A549 (cell line): ENCODE measurements at regions not wholly inside any gene's neighbourhood (a gene's known extent, or its start where the extent isn't known, plus 50 kb on each side); places are given as distances from the start of the nearest gene placed in this dataset.
A peak's percentile ranks its signal among the peaks of the same experiment; 100 is the strongest.

Experiments
- ATAC-seq, 2 experiments: fragments of 200-7000 bp in 1 of 2; fragments of >200 bp in 1 of 2; cut with Nextera tagmentation in 1 of 2; cut with Tn5 transposase in 1 of 2; 3 replicates each; pipeline versions ENCODE4 v1.8.0 to v1.9.1; 2018 to 2020; ENCODE audit warnings: mild to moderate bottlenecking in 1 of 2, moderate library complexity in 1 of 2
- CTCF ChIA-PET: fragments of 300-600 bp; sonication (Branson Sonifier 250); formaldehyde crosslinking; extraction: SDS; loops from one replicate; lab custom pipeline; 2021; ENCODE audit warnings: antibody characterized with exemption, inconsistent platforms; lab: Yijun Ruan, JAX
- POLR2A ChIA-PET: fragments of 350-600 bp; formaldehyde crosslinking; extraction: SDS; loops from one replicate; lab custom pipeline; 2021; ENCODE audit warnings: antibody characterized with exemption, inconsistent platforms; lab: Yijun Ruan, JAX
- DNase-seq, 2 experiments: peaks; one replicate each; pipeline versions ENCODE4 v3.0.0 to v3.0.0-alpha.2; 2011 to 2016; ENCODE audit warnings: low read depth in 1 of 2, low spot score in 1 of 2
- FAIRE-seq: peaks from 2 replicates; lab custom pipeline; 2011; peaks lifted over from hg19 to GRCh38; lab: Jason Lieb, UNC
- H3K27ac ChIP-seq, 2 experiments: fragments of >200 bp; sonication (Bioruptor Twin); formaldehyde crosslinking; 3 replicates each; pipeline ENCODE4 v1.5.1; 2016 to 2017
- H3K4me1 ChIP-seq: fragments of >200 bp; sonication (Bioruptor Twin); formaldehyde crosslinking; 3 replicates; pipeline ENCODE4 v1.6.1; 2016
- H3K4me2 ChIP-seq: fragments of >200 bp; sonication (Bioruptor Twin); formaldehyde crosslinking; 3 replicates; pipeline ENCODE4 v1.6.1; 2016
- H3K4me3 ChIP-seq: fragments of >200 bp; sonication (Bioruptor Twin); formaldehyde crosslinking; 3 replicates; pipeline ENCODE4 v1.5.1; 2016
- H3K9me3 ChIP-seq: fragments of >200 bp; sonication (Bioruptor Twin); formaldehyde crosslinking; 3 replicates; pipeline ENCODE4 v1.6.1; 2016
- BHLHE40 ChIP-seq: IDR thresholded peaks from 2 replicates; pipeline ENCODE4 v1.6.1; 2012; ENCODE audit warnings: low read depth, low read length, inconsistent platforms
- CBX8 ChIP-seq: fragments of 200-600 bp; sonication (generic); IDR thresholded peaks from 2 replicates; pipeline ENCODE4 v1.6.1; 2016
- CEBPB ChIP-seq, 2 experiments: fragments of >200 bp in 1 of 2; sonication (Bioruptor Twin) in 1 of 2; formaldehyde crosslinking in 1 of 2; IDR thresholded peaks; 2 replicates each; pipeline ENCODE4 v1.6.1; 2012 to 2016
- ESRRA ChIP-seq: fragments of 150-350 bp; IDR thresholded peaks from 2 replicates; pipeline ENCODE4 v1.6.1; 2014; ENCODE audit warnings: mild to moderate bottlenecking, low read length, borderline replicate concordance
- FOXS1 ChIP-seq: fragments of 250-450 bp; sonication (Bioruptor Pico); IDR thresholded peaks from 2 replicates; pipeline ENCODE4 v1.5.0; 2020; ENCODE audit warnings: mild to moderate bottlenecking, moderate library complexity
- HDAC2 ChIP-seq: fragments of 200-600 bp; sonication (generic); IDR thresholded peaks from 2 replicates; pipeline ENCODE4 v1.6.1; 2016
- HOXB5 ChIP-seq: fragments of 250-450 bp; sonication (Bioruptor Pico); IDR thresholded peaks from 2 replicates; pipeline ENCODE4 v1.5.0; 2020; ENCODE audit warnings: mild to moderate bottlenecking, moderate library complexity
- JUN ChIP-seq, 2 experiments: fragments of >200 bp; sonication (Bioruptor Twin); formaldehyde crosslinking; IDR thresholded peaks; 2 replicates in 1 of 2; 3 replicates in 1 of 2; pipeline ENCODE4 v1.6.1; 2016 to 2017
- JUNB ChIP-seq: fragments of >200 bp; sonication (Bioruptor Twin); formaldehyde crosslinking; IDR thresholded peaks from 2 replicates; pipeline ENCODE4 v1.6.1; 2016
- KDM1A ChIP-seq: fragments of 200-600 bp; sonication (generic); IDR thresholded peaks from 2 replicates; pipeline ENCODE4 v1.6.1; 2016; ENCODE audit warnings: low read depth, mild to moderate bottlenecking
- KDM5A ChIP-seq: fragments of 200-600 bp; sonication (generic); IDR thresholded peaks from 2 replicates; pipeline ENCODE4 v1.6.1; 2016; ENCODE audit warnings: antibody characterized with exemption, mild to moderate bottlenecking
- MAX ChIP-seq: IDR thresholded peaks from 2 replicates; pipeline ENCODE4 v1.6.1; 2012
- MAZ ChIP-seq: fragments of 150-350 bp; IDR thresholded peaks from 2 replicates; pipeline ENCODE4 v1.6.1; 2014; ENCODE audit warnings: antibody characterized with exemption, low read depth, low read length, borderline replicate concordance
- NPAS2 ChIP-seq: fragments of 250-450 bp; sonication (Bioruptor Pico); IDR thresholded peaks from 2 replicates; pipeline ENCODE4 v1.8.0; 2022; ENCODE audit warnings: mild to moderate bottlenecking, moderate library complexity, borderline replicate concordance
- POLR2AphosphoS2 ChIP-seq: conservative IDR thresholded peaks from 2 replicates; pipeline ENCODE4 v1.6.1; 2012; ENCODE audit warnings: low read length, improper control_type of control experiment, inconsistent platforms
- RAD21 ChIP-seq, 2 experiments: fragments of >200 bp in 1 of 2; sonication (Bioruptor Twin) in 1 of 2; formaldehyde crosslinking in 1 of 2; IDR thresholded peaks in 1 of 2; conservative IDR thresholded peaks in 1 of 2; 2 replicates in 1 of 2; 3 replicates in 1 of 2; pipeline ENCODE4 v1.6.1; 2012 to 2018; ENCODE audit warnings: inconsistent platforms in 1 of 2
- RARB ChIP-seq: fragments of 250-450 bp; sonication (Bioruptor Pico); IDR thresholded peaks from 2 replicates; pipeline ENCODE4 v1.8.0; 2021; ENCODE audit warnings: mild to moderate bottlenecking, moderate library complexity
- RCOR1 ChIP-seq: fragments of 150-350 bp; IDR thresholded peaks from 2 replicates; pipeline ENCODE4 v1.6.1; 2014; ENCODE audit warnings: antibody characterized with exemption, low read length, low read depth
- RFX5 ChIP-seq: fragments of 450-650 bp; IDR thresholded peaks from 2 replicates; pipeline ENCODE4 v1.7.1; 2014; ENCODE audit warnings: antibody characterized with exemption, mild to moderate bottlenecking, moderate library complexity
- SREBF2 ChIP-seq: fragments of 450-650 bp; IDR thresholded peaks from 2 replicates; pipeline ENCODE4 v1.6.1; 2014; ENCODE audit warnings: mild to moderate bottlenecking, moderate library complexity
- TP53 ChIP-seq: fragments of 250-450 bp; sonication (Bioruptor Pico); IDR thresholded peaks from 2 replicates; pipeline ENCODE4 v1.5.0; 2021; ENCODE audit warnings: mild to moderate bottlenecking, moderate library complexity
- ZNF302 ChIP-seq: fragments of 250-450 bp; sonication (Bioruptor Pico); IDR thresholded peaks from 2 replicates; pipeline ENCODE4 v1.9.0; 2021; ENCODE audit warnings: inconsistent platforms, mild to moderate bottlenecking, moderate library complexity
- WGBS: methylation state at CpG from one replicate; pipeline ENCODE4 v1.1.6; 2017; ENCODE audit errors: missing lambda C conversion rate; 5-methylcytosine and 5-hydroxymethylcytosine counted together
- TF ChIP-seq, protein P1 (sequence below): fragments of 250-450 bp; sonication (Bioruptor Pico); IDR thresholded peaks from 2 replicates; pipeline ENCODE4 v1.5.0; 2020; ENCODE audit warnings: low read depth, mild to moderate bottlenecking, moderate library complexity
- TF ChIP-seq, protein P2 (sequence below): IDR thresholded peaks from 2 replicates; pipeline ENCODE4 v1.6.1; 2012; ENCODE audit warnings: low read depth, borderline replicate concordance
- TF ChIP-seq, protein P3 (sequence below): fragments of >200 bp; sonication (Bioruptor Twin); formaldehyde crosslinking; IDR thresholded peaks from 2 replicates; pipeline ENCODE4 v1.6.1; 2016

DNA sequence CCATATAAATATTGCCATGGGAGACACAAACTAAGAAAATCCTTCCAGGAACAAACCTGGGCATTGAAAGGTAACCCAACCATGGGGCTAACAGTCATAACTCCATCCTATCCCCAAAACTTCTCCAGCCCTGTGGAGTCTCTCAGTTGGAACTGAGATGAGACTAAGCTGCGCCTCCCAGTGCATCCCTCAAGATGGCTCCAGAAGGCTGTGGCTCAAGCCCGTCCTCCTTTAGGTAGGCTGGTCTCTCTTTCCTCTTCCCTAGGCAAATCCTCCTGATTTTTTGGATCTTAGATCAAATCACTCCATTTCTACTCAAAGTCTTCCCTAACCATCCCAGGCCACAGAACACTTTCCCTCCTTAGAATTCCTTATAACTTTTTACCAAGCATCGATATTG is 364.3 kb upstream of the CCDC196 start:
- TF ChIP-seq RAD21 (conservative IDR thresholded peaks at IDR 0.05 in 1 of 2, IDR thresholded peaks at IDR 0.05 in 1 of 2) (0 out of 5 replicates have a peak, but pooled peaks of 1 of the 2 experiments have one; percentile 2), FOXS1 (no peak)
- CTCF ChIA-PET = no interaction called here
- Histone ChIP-seq H3K4me1 (peaks cover 5% of the 10 kb centered on the region; the same call in 1 of the 3 replicates), H3K27ac (no peak overlapping the region), H3K4me2 (no peak overlapping the region), H3K4me3 (no peak overlapping the region), H3K9me3 (no peaks in the 10 kb centered on the region)
- WGBS = 24% methylated on average over 3 of the region's 3 CpGs
- POLR2A ChIA-PET = no interaction called here
- ATAC-seq = no peak
- no peak for FAIRE-seq
- no peak for DNase-seq

GRCh38 chr14:66129224-66129623 is 356.9 kb upstream of the CCDC196 start:
- 8% methylated on average over 2 of the region's 2 CpGs for WGBS
- FAIRE-seq = no peak
- ATAC-seq = no peak

GRCh38 chr14:66131111-66131510 is 355.1 kb upstream of the CCDC196 start:
- Histone ChIP-seq H3K9me3 (no peaks in the 10 kb centered on the region), H3K4me1 (no peaks in the 10 kb centered on the region), H3K4me2 (no peak overlapping the region), H3K27ac (no peak overlapping the region), H3K4me3 (no peak overlapping the region)
- ATAC-seq (no peak), FAIRE-seq (no peak), DNase-seq (no peak)
- ChIA-PET POLR2A (no interaction called here), CTCF (no interaction called here)
- TF ChIP-seq NPAS2 (no peak), TP53 (CRISPR knock-in tag) (no peak), RAD21 (conservative IDR thresholded peaks at IDR 0.05 in 1 of 2, IDR thresholded peaks at IDR 0.05 in 1 of 2) (no peak), RCOR1 (no peak), MAZ (no peak), CBX8 (no peak)
- TF ChIP-seq, protein P1, sequence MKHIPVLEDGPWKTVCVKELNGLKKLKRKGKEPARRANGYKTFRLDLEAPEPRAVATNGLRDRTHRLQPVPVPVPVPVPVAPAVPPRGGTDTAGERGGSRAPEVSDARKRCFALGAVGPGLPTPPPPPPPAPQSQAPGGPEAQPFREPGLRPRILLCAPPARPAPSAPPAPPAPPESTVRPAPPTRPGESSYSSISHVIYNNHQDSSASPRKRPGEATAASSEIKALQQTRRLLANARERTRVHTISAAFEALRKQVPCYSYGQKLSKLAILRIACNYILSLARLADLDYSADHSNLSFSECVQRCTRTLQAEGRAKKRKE = no peak
- TF ChIP-seq, protein P2, sequence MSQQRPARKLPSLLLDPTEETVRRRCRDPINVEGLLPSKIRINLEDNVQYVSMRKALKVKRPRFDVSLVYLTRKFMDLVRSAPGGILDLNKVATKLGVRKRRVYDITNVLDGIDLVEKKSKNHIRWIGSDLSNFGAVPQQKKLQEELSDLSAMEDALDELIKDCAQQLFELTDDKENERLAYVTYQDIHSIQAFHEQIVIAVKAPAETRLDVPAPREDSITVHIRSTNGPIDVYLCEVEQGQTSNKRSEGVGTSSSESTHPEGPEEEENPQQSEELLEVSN = no peak
- 27% methylated on average over 4 of the region's 4 CpGs for WGBS

More at GRCh38 chr14:66129224-66129623, 356.9 kb upstream of the CCDC196 start:
- H3K4me2 ChIP-seq = no peak overlapping the region
- H3K4me3 ChIP-seq = no peak overlapping the region
- ChIA-PET POLR2A (no interaction called here), CTCF (no interaction called here)
- H3K4me1 ChIP-seq = no peaks in the 10 kb centered on the region
- no peaks in the 10 kb centered on the region for H3K9me3 ChIP-seq
- no peak for DNase-seq
- TF ChIP-seq JUN (IDR thresholded peaks at IDR 0.05) (no peak), KDM1A (no peak), TP53 (CRISPR knock-in tag) (no peak), CEBPB (IDR thresholded peaks at IDR 0.05) (no peak), ZNF302 (CRISPR knock-in tag) (no peak), BHLHE40 (no peak), JUNB (no peak)
- H3K27ac ChIP-seq = no peak overlapping the region

DNA sequence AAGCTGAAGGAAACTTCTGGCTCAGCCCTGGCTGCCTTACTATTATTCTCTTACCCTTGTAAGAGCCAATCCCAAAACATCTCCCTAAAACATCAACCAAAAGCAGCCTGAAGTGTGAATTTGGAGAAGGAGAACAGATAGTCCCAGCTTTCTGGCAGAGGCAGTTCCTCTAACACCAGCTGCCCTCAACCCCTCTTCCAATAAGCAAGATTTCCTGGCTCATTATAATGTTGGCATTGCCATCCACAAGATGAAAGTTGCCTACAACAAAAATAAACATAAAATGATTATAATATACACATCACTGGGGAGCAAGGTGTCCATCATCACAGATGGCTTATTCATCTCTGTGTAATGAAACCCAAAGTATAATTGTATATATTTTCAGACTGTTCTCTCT is 352.5 kb upstream of the CCDC196 start:
- ChIA-PET CTCF (no interaction called here), POLR2A (no interaction called here)
- Histone ChIP-seq H3K4me3 (no peak overlapping the region), H3K9me3 (no peaks in the 10 kb centered on the region), H3K4me2 (no peak overlapping the region), H3K27ac (no peak overlapping the region), H3K4me1 (no peaks in the 10 kb centered on the region)
- FAIRE-seq (no peak), ATAC-seq (no peak), DNase-seq (no peak)
- TF ChIP-seq BHLHE40 = no peak

GRCh38 chr14:66135831-66136230 is 350.3 kb upstream of the CCDC196 start:
- H3K4me2 ChIP-seq = no peak overlapping the region
- CTCF ChIA-PET = interaction anchor here (1.5 kb wide), 1 partner anchor 14 kb away, joined by 3 read pairs; no protein-coding TSS in a partner anchor
- POLR2A ChIA-PET = no interaction called here
- FAIRE-seq (no peak), ATAC-seq (no peak), DNase-seq (no peak)
- H3K9me3 ChIP-seq = no peaks in the 10 kb centered on the region
- H3K4me3 ChIP-seq = no peak overlapping the region
- no peaks in the 10 kb centered on the region for H3K4me1 ChIP-seq
- H3K27ac ChIP-seq = no peak overlapping the region
- 79% methylated on average over 2 of the region's 2 CpGs for WGBS
- no peak for TF ChIP-seq HOXB5 (CRISPR knock-in tag)
- no peak for TF ChIP-seq POLR2AphosphoS2
- TF ChIP-seq SREBF2 = no peak
- TF ChIP-seq KDM5A = no peak
- TF ChIP-seq, protein P1 = no peak
- TF ChIP-seq BHLHE40 = no peak
- TF ChIP-seq HDAC2 = no peak
- TF ChIP-seq CEBPB (IDR thresholded peaks at IDR 0.05) = no peak
- no peak for TF ChIP-seq MAX
- no peak for TF ChIP-seq RFX5
- TF ChIP-seq, protein P3, sequence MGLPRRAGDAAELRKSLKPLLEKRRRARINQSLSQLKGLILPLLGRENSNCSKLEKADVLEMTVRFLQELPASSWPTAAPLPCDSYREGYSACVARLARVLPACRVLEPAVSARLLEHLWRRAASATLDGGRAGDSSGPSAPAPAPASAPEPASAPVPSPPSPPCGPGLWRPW = no peak
- TF ChIP-seq ESRRA = no peak
- TF ChIP-seq, protein P2 = no peak
- no peak for TF ChIP-seq RARB
